NCI-H2227 treated with DMSO at 0.1 percent for 48 hours (cell line): ENCODE measurements at regions not wholly inside any gene's neighbourhood (a gene's known extent, or its start where the extent isn't known, plus 50 kb on each side); places are given as distances from the start of the nearest gene placed in this dataset.
"Not testable (repeated sequence)": the region's sequence is repeated elsewhere in the genome, so short reads cannot be mapped to it uniquely, and the experiment has no call there.

Experiments
- DNase-seq: peaks from one replicate; lab custom pipeline; 2025; lab: John Stamatoyannopoulos, UW

GRCh38 chr1:243996223-243996622, 54.9 kb upstream of the ZBTB18 start:
- no peak for DNase-seq

GRCh38 chr1:243991650-243992049, 59.4 kb upstream of the ZBTB18 start:
- DNase-seq: no peak

GRCh38 chr1:243984788-243985187, 66.3 kb upstream of the ZBTB18 start:
- DNase-seq: no peak

DNA sequence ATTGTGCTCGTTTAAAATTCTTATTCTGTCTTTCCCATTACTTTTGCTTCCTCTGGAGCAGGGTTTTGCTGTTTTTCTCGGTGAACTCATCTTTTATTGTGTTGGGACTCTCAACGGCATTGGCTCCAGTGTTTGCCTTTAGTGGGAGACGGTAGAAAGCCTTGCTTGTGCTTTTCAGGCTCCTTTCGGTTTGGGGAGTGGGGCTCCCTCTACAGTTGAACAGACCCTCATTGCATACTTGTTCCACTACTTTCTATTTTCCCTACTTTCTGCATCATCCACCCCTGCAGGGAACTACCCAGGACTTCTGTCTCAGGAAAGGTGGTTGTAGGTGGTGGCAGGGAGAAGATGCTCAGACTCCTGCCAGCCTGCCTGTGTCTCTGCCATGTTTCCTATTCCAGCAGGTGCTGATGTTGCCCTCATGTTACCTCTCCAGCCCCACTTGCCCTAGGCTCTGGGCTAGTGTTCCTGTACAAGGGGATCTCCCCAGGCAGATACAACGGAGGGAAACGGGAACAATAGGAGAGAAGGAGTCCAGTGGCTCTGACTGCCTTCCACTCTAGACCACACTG, 68.5 kb upstream of the ZBTB18 start:
- DNase-seq: no peak

- no peak for DNase-seq
Measured at GRCh38 chr1:243980471-243980870, 70.6 kb upstream of the ZBTB18 start.

DNA sequence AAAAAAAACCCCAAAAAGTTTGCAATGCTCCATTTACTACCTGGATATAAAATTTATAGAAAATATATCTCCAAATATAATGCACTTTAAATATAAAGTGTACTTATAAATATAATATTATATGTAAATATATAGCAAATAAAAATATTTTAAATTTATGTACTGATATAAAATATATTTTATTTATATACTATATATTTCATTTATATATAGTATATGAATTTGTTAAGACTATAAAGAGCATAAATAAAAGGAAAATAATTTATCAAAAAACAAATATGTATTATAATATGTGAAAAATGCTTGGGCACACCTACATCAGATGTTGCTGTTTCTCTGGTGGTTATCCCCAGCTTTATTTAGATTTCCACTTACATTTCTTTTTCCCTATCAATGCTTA, 71.0 kb upstream of the ZBTB18 start:
- no peak for DNase-seq

- DNase-seq: no peak
Measured at GRCh38 chr1:243979396-243979795, 71.7 kb upstream of the ZBTB18 start.

- DNase-seq: no peak
Measured at GRCh38 chr1:243977094-243977493, 74.0 kb upstream of the ZBTB18 start.

GRCh38 chr1:243974451-243975292, 76.4 kb upstream of the ZBTB18 start:
- no peak for DNase-seq

DNA sequence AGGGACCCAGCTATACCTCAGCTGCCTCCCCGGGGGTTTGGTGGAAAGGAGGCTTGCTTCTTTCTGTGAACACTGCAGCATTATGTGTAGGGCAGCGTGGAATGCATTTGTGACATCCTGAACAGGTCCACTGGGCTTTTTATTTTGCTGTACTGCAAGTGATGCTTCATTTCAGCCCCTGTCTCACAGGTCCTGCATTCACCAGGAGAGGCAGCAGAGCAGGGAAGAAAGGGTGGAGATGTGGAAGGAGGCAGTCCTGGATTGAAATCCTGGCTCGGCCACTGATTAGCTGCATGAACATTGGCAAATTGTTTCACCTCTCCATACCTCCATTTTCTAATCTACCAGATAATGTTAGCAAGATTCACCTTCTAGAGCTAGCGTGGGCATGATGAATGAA, 77.9 kb upstream of the ZBTB18 start:
- no peak for DNase-seq

DNA sequence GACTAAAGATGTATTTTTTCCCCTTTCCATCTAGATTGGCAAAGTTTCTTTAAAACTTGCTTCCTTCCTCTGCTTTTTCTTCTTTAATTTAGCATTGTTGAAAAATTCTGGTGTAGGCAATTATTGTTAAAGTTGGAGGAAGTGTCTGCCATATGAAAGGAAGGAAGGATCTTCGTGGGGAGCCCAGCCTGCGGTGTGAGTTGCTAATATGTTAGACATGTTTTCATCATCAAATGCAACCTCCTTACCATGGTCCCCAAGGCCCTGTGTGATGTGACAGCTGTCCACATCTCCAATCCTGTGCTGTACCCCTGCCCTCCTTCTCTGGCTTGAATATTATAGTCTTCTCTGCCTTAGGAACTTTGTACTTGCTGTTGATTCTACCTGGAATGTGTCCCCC, 81.0 kb upstream of the ZBTB18 start:
- no peak for DNase-seq

DNA sequence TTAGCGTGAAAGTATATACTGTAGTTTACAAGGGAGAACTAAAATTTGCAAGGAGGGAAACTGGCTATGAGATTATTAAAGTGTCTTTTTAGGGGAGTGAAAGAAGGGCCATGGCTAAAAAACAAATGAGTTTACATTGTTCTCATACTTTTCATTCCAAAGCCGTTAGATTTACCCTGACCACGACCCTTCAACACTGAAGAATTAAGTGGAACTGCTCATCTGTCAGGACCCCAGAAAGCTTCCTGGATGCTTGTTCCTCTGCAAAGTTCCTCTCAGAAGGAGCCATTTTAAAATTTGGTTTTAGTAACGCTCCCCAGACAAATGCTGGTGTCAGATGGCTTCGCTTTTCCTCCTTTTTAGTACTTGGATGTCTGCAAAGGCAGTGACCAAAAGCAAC, 82.7 kb upstream of the ZBTB18 start:
- DNase-seq: no peak

GRCh38 chr1:243964915-243965314, 86.2 kb upstream of the ZBTB18 start:
- DNase-seq: no peak

- DNase-seq: no peak
Measured at GRCh38 chr1:243963571-243963970, 87.5 kb upstream of the ZBTB18 start.

DNA sequence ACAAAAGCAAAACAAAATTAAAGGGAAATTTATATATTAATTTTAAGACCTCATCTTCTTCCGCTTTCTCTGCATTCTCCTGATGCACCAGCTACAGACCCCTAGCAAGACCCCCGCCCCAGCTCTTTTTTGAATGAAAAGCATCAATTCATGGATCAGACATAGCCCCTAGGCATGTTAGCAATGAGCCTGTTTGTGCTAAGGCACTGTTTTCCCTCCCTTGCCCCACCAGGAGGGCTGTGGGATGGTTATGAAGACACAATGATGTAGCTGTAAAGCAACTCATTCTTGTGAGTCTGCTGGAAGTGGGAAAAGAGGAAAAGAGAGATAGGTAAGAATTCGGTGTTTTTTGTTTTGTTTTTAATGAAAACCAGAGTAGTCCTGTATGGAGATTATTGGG, 88.5 kb upstream of the ZBTB18 start:
- DNase-seq: no peak

- DNase-seq: no peak
Measured at GRCh38 chr1:243959998-243960397, 91.1 kb upstream of the ZBTB18 start.

DNA sequence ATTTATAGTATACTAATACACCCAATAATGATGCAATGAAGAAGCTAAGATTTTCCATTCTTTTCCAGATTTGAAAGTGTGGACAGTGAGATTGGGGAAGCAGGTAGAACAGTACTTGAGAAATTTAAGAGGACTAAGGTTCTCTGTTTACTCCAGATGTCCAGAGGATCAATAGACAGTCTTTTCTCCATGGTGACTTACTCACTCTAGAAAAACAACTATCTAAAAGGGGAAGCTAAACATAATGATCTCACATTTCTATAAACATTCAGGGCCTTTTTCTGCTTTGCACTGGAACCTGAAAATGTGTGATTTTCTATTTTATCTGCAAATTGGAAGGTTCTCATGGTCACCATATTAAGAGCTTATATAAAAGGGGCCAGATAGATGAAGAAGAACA, 93.9 kb upstream of the ZBTB18 start:
- DNase-seq: no peak

DNA sequence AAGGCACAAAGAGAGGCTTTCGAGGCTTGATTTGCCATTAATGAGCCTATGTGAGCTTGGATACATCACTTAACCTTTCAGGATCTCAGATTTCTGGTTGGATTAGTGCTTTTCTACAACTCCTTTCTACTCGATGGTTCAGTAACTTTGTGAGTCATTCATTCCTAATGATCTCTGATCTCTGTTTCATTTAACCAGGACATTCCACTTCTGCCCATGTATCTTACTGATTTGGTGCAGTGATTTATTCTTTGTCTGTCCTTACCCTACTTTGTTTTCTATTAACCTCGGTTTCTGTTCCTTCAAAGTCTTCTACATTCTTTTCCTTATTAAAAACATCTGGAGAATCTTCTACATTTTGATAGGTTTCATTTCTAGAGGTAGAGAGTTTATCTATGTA, 94.6 kb upstream of the ZBTB18 start:
- no peak for DNase-seq

DNA sequence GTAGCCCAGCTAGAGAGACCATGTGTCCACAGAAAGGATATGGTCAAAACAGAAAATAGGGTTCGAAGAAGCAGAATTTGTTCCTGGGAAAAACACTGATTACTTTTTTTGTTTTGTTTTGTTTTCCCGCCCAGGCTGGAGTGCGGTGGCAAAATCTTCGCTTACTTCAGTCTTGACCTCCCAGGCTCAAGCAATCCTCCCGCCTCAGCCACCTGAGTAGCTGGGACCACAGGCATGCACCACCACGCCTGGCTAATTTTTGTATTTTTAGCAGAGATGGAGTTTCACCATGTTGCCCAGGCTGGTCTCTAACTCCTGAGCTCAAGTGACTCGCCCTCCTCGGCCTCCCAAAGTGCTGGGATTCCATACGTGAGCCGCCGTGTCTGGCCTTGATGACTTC, 99.9 kb upstream of the ZBTB18 start:
- not testable (repeated sequence) for DNase-seq

DNA sequence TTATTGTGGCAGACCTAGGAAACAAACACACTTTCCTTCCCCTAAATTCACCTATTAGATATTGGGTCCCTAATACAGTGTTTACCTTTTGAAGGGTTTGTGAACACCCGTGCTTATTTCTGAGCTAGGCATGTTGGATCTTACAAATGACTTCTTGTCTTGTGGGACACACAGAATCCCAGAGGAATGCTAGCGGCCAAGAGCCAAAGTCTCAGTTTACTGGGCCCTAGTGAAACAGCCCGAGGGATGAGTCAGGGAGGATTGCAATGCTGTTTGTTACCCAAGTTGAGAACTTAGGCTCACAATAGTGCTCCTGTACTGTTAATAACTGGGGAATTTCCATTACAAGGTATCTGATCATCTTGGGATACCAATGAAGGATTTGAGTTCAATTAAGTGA, 100.1 kb upstream of the AKT3 start:
- no peak for DNase-seq

- DNase-seq: no peak
Measured at GRCh38 chr1:243946946-243947345, 96.9 kb upstream of the AKT3 start.

DNA sequence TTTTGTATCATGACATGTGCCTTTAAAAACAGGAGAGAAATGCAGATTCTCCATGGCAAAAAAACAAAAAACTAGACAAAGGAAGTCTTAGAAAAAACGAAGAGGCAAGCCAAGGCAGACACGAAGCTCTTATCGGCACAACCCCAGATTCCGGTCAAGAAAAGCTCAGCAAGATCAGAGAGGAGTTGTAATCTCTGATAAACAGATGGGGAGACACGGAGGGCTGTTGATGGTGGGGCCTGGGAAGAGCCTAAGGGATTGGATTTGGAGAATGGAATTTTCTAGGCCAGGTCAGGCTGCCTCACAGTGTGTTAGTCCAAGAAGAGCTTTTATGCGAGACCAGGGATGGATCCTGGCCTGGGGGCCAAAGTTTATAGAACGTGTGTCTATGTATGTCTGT, 96.2 kb upstream of the AKT3 start:
- no peak for DNase-seq

DNA sequence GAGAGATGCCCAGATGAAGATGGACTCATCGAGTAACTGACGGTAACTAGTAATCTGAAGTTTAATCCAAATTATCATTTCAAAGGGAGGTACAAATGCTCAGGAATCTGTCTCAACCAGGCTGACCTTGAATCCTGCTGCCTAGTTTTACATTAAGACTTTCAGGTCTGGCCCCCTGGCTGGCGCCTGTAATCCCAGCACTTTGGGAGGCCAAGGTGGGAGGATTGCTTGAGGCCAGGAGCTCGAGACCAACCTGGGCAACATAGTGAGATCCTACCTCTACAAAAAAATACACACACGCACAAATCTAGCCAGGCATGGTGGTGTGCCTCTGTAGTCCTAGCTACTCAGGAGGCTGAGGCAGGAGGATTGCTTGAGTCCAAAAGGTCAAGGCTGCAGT, 95.7 kb upstream of the AKT3 start:
- no peak for DNase-seq
